ENCODE measurements at regions not wholly inside any gene's neighbourhood (a gene's known extent, or its start where the extent isn't known, plus 50 kb on each side); places are given as distances from the start of the nearest gene placed in this dataset.
"Not testable (repeated sequence)": the region's sequence is repeated elsewhere in the genome, so short reads cannot be mapped to it uniquely, and the experiment has no call there.

- FAIRE-seq (no peak), DNase-seq (ENCODE audit: insufficient read length, low spot score) (no peak)
Measured at GRCh38 chr10:131556897-131557495, 245.5 kb upstream of the TCERG1L start.

- FAIRE-seq; DNase-seq (ENCODE audit: insufficient read length, low spot score): not testable (repeated sequence)
Measured at GRCh38 chr10:131557956-131558355, 246.4 kb upstream of the TCERG1L start.

GRCh38 chr10:131559450-131559911, 248.0 kb upstream of the TCERG1L start:
- FAIRE-seq: no peak
- DNase-seq (ENCODE audit: insufficient read length, low spot score): no peak

- DNase-seq (ENCODE audit: insufficient read length, low spot score) (no peak), FAIRE-seq (no peak)
Measured at GRCh38 chr10:131560166-131560565, 248.6 kb upstream of the TCERG1L start.

GRCh38 chr10:131560706-131561355, 249.3 kb upstream of the TCERG1L start:
- FAIRE-seq (no peak), DNase-seq (ENCODE audit: insufficient read length, low spot score) (no peak)

- FAIRE-seq (no peak), DNase-seq (ENCODE audit: insufficient read length, low spot score) (no peak)
Measured at GRCh38 chr10:131561897-131562296, 250.4 kb upstream of the TCERG1L start.

- FAIRE-seq (no peak), DNase-seq (ENCODE audit: insufficient read length, low spot score) (no peak)
Measured at GRCh38 chr10:131563411-131563810, 251.9 kb upstream of the TCERG1L start.

- FAIRE-seq: no peak
Measured at GRCh38 chr10:131567279-131568162, 256.0 kb upstream of the TCERG1L start.

GRCh38 chr10:131568866-131569265, 257.3 kb upstream of the TCERG1L start:
- FAIRE-seq (no peak), DNase-seq (ENCODE audit: insufficient read length, low spot score) (no peak)

More at GRCh38 chr10:131567279-131568162, 256.0 kb upstream of the TCERG1L start:
- DNase-seq (ENCODE audit: insufficient read length, low spot score): no peak

GRCh38 chr10:131569851-131570715, 258.6 kb upstream of the TCERG1L start:
- no peak for FAIRE-seq
- DNase-seq (ENCODE audit: insufficient read length, low spot score): no peak

GRCh38 chr10:131570716-131571307, 259.3 kb upstream of the TCERG1L start:
- FAIRE-seq: no peak
- no peak for DNase-seq (ENCODE audit: insufficient read length, low spot score)

- no peak for FAIRE-seq
- no peak for DNase-seq (ENCODE audit: insufficient read length, low spot score)
Measured at GRCh38 chr10:131571346-131571745, 259.8 kb upstream of the TCERG1L start.

GRCh38 chr10:131571865-131572264, 260.3 kb upstream of the TCERG1L start:
- DNase-seq (ENCODE audit: insufficient read length, low spot score) (no peak), FAIRE-seq (no peak)

GRCh38 chr10:131573256-131573655, 261.7 kb upstream of the TCERG1L start:
- FAIRE-seq (no peak), DNase-seq (ENCODE audit: insufficient read length, low spot score) (no peak)

- no peak for FAIRE-seq
- no peak for DNase-seq (ENCODE audit: insufficient read length, low spot score)
Measured at GRCh38 chr10:131573707-131574106, 262.2 kb upstream of the TCERG1L start.

- DNase-seq (ENCODE audit: insufficient read length, low spot score): no peak
- no peak for FAIRE-seq
Measured at GRCh38 chr10:131574363-131574706, 262.8 kb upstream of the TCERG1L start.

GRCh38 chr10:131574707-131575430, 263.3 kb upstream of the TCERG1L start:
- no peak for FAIRE-seq

GRCh38 chr10:131575877-131576276, 264.4 kb upstream of the TCERG1L start:
- FAIRE-seq (no peak), DNase-seq (ENCODE audit: insufficient read length, low spot score) (no peak)

More at GRCh38 chr10:131574707-131575430, 263.3 kb upstream of the TCERG1L start:
- DNase-seq (ENCODE audit: insufficient read length, low spot score): no peak

GRCh38 chr10:131576341-131577177, 265.0 kb upstream of the TCERG1L start:
- FAIRE-seq: no peak
- DNase-seq (ENCODE audit: insufficient read length, low spot score): no peak
